K562 (cell line): ENCODE measurements at regions not wholly inside any gene's neighbourhood (a gene's known extent, or its start where the extent isn't known, plus 50 kb on each side); places are given as distances from the start of the nearest gene placed in this dataset.

Source experiments
- ATAC-seq: fragments of 200-7000 bp; cut with Tn5 transposase; 3 replicates; pipeline ENCODE4 v1.9.1; 2020; ENCODE audit warnings: moderate library complexity
- BruUV-seq: library from RNA; stranded (reverse); fragments of 400-500 nt; replicated peaks from 2 replicates; lab custom pipeline; 2021; lab: Mats Ljungman, UMichigan
- CTCF ChIA-PET: fragments of 300-600 bp; formaldehyde crosslinking; extraction: SDS; loops from one replicate; lab custom pipeline; 2021; ENCODE audit warnings: low intra/inter-chr PET ratio; lab: Yijun Ruan, JAX
- POLR2A ChIA-PET: fragments of 300-600, 350-650 bp; sonication (Branson Sonifier 250); formaldehyde crosslinking; extraction: SDS; loops from one replicate; lab custom pipeline; 2021; ENCODE audit warnings: antibody characterized with exemption, inconsistent platforms; lab: Yijun Ruan, JAX
- DNase-seq, 4 experiments: peaks; one replicate each; pipeline versions ENCODE4 v3.0.0 to v3.0.0-alpha.2; 2011 to 2018; ENCODE audit warnings: low spot score in 3 of 4, mixed read lengths in 3 of 4; ENCODE audit errors: extremely low read depth in 1 of 4
- FAIRE-seq: peaks from 2 replicates; lab custom pipeline; 2011; peaks lifted over from hg19 to GRCh38; lab: Jason Lieb, UNC
- H2AFZ ChIP-seq: 2 replicates; pipeline ENCODE4 v1.6.0; 2011; ENCODE audit warnings: low read depth, low read length, control low read depth, inconsistent platforms
- H3K27ac ChIP-seq: fragments of 200-600 bp; 3 replicates; pipeline ENCODE4 v1.8.0; 2011; ENCODE audit warnings: low read depth, mild to moderate bottlenecking, control low read depth, inconsistent platforms, low read length, moderate library complexity, mixed read lengths; ENCODE audit errors: extremely low read depth
- H3K27me3 ChIP-seq, 2 experiments: fragments of 300-600 bp in 1 of 2; 2 replicates in 1 of 2; 3 replicates in 1 of 2; pipeline versions ENCODE4 v1.6.0 to v1.8.0; 2011; ENCODE audit warnings: inconsistent platforms in 2 of 2, low read length in 2 of 2, mild to moderate bottlenecking in 1 of 2, mixed read lengths in 1 of 2, moderate library complexity in 1 of 2; ENCODE audit not compliant: control insufficient read depth in 2 of 2, insufficient read depth in 2 of 2
- H3K36me3 ChIP-seq: fragments of 300-600 bp; 3 replicates; pipeline ENCODE4 v1.8.0; 2011; ENCODE audit warnings: mild to moderate bottlenecking, low read length, inconsistent platforms; ENCODE audit not compliant: control insufficient read depth, insufficient read depth
- H3K4me1 ChIP-seq, 2 experiments: fragments of 200-600 bp in 1 of 2; replicated peaks in 1 of 2; 2 replicates in 1 of 2; 3 replicates in 1 of 2; pipeline versions ENCODE4 v1.5.1 to v1.8.0; 2011; ENCODE audit warnings: inconsistent platforms in 2 of 2, low read length in 2 of 2, mild to moderate bottlenecking in 1 of 2, mixed read lengths in 1 of 2, moderate library complexity in 1 of 2; ENCODE audit not compliant: control insufficient read depth in 2 of 2, insufficient read depth in 2 of 2
- H3K4me2 ChIP-seq: 2 replicates; pipeline ENCODE4 v1.6.1; 2011; ENCODE audit warnings: low read length, control low read depth, inconsistent platforms, mixed read lengths; ENCODE audit not compliant: insufficient read depth
- H3K4me3 ChIP-seq: fragments of 200-600 bp; sonication (generic), shearing (Covaris generic); 2 replicates; pipeline ENCODE4 v1.5.1; 2016; ENCODE audit warnings: control low read depth, inconsistent platforms
- H3K79me2 ChIP-seq: fragments of 200-600 bp; 3 replicates; pipeline ENCODE4 v1.8.0; 2011; ENCODE audit warnings: low read length, inconsistent platforms; ENCODE audit not compliant: control insufficient read depth, insufficient read depth
- H3K9ac ChIP-seq, 2 experiments: 2 replicates each; pipeline versions ENCODE4 v1.6.0 to v1.6.1; 2011; ENCODE audit warnings: low read depth in 2 of 2, low read length in 2 of 2, control low read depth in 1 of 2, inconsistent platforms in 1 of 2, mild to moderate bottlenecking in 1 of 2, mixed read lengths in 1 of 2; ENCODE audit not compliant: insufficient read depth in 1 of 2
- H3K9me1 ChIP-seq: one replicate; pipeline ENCODE4 v1.6.0; 2011; ENCODE audit warnings: inconsistent platforms, mild to moderate bottlenecking, low read length, moderate library complexity; ENCODE audit not compliant: control insufficient read depth, insufficient read depth
- H3K9me3 ChIP-seq: replicated peaks from 2 replicates; pipeline ENCODE4 v1.5.1; 2011; ENCODE audit warnings: low read depth, low read length, inconsistent platforms; ENCODE audit not compliant: control insufficient read depth, insufficient read depth
- H4K20me1 ChIP-seq: replicated peaks from 2 replicates; pipeline ENCODE4 v1.6.1; 2011; ENCODE audit warnings: low read length, inconsistent platforms, mixed read lengths; ENCODE audit not compliant: control insufficient read depth, insufficient read depth
- CSDE1 ChIP-seq, 2 experiments: fragments of 450-650 bp; IDR thresholded peaks; 2 replicates each; pipeline ENCODE4 v1.6.1; 2016; ENCODE audit warnings: mild to moderate bottlenecking in 1 of 2
- ETS2 ChIP-seq: IDR thresholded peaks from 2 replicates; pipeline ENCODE4 v1.6.1; 2016; ENCODE audit warnings: borderline replicate concordance, missing genetic modification characterization, mild to moderate bottlenecking, moderate library complexity, missing compliant biosample characterization; ENCODE audit not compliant: poor library complexity, severe bottlenecking
- HDGF ChIP-seq: fragments of 450-650 bp; IDR thresholded peaks from 2 replicates; pipeline ENCODE4 v1.6.1; 2016
- NFIX ChIP-seq: fragments of 250-450 bp; sonication (Bioruptor Pico); IDR thresholded peaks from 2 replicates; pipeline ENCODE4 v1.4.0; 2020; ENCODE audit warnings: low read depth, mild to moderate bottlenecking, moderate library complexity
- SP2 ChIP-seq: IDR thresholded peaks from 2 replicates; pipeline ENCODE4 v1.6.1; 2011; ENCODE audit warnings: mild to moderate bottlenecking, low read depth, low read length, moderate library complexity; ENCODE audit not compliant: poor library complexity, severe bottlenecking; ENCODE audit errors: extremely low read depth
- SRF ChIP-seq, 2 experiments: fragments of 250-450, 450-650 bp in 1 of 2; sonication (Bioruptor Pico) in 1 of 2; sonication (generic) in 1 of 2; formaldehyde crosslinking; IDR thresholded peaks; 2 replicates each; pipeline versions ENCODE4 v1.5.0 to v1.5.1; 2020 to 2022; ENCODE audit warnings: mild to moderate bottlenecking in 1 of 2, missing genetic modification reagents in 1 of 2
- TARDBP ChIP-seq: fragments of 450-650 bp; IDR thresholded peaks from 2 replicates; pipeline ENCODE4 v1.6.1; 2016
- YBX1 ChIP-seq: fragments of 450-650 bp; IDR thresholded peaks from 2 replicates; pipeline ENCODE4 v1.7.1; 2016; ENCODE audit warnings: mild to moderate bottlenecking
- ZBTB17 ChIP-seq: fragments of 450-650 bp; formaldehyde crosslinking; IDR thresholded peaks from 2 replicates; pipeline ENCODE4 v1.4.0; 2020; ENCODE audit warnings: mild to moderate bottlenecking
- ZNF174 ChIP-seq: fragments of 250-450 bp; sonication (Bioruptor Pico); IDR thresholded peaks from 2 replicates; pipeline ENCODE4 v1.4.0; 2020; ENCODE audit warnings: mild to moderate bottlenecking
- WGBS: fragments of 100-300 bp; shearing (Covaris generic); methylation state at CpG from one replicate; pipeline ENCODE4 v1.1.6; 2016; ENCODE audit warnings: low coverage, mixed read lengths; ENCODE audit not compliant: insufficient coverage; ENCODE audit errors: missing lambda C conversion rate; 5-methylcytosine and 5-hydroxymethylcytosine counted together
- in situ Hi-C: fragments of 300-500 bp; cut with MboI; formaldehyde crosslinking; loops from 4 replicates; pipeline ENCODE4 v1.15.0; 2018; ENCODE audit warnings: inconsistent platforms, mixed read lengths
- intact Hi-C: fragments of 100-400 bp; cut with micrococcal nuclease; formaldehyde crosslinking; loops from 2 replicates; pipeline ENCODE4 v1.14.2; 2022
- TF ChIP-seq, protein P1 (sequence below): fragments of 450-650 bp; IDR thresholded peaks from 2 replicates; pipeline ENCODE4 v1.6.1; 2016; ENCODE audit warnings: antibody characterized with exemption
- TF ChIP-seq, protein P2 (sequence below): fragments of 250-450 bp; sonication (Bioruptor Pico); IDR thresholded peaks from 2 replicates; pipeline ENCODE4 v1.4.0; 2020
- TF ChIP-seq, protein P3 (sequence below): fragments of 150-350 bp; IDR thresholded peaks from 2 replicates; pipeline ENCODE4 v1.6.1; 2014; ENCODE audit warnings: low read depth, mild to moderate bottlenecking, low read length, borderline replicate concordance

DNA sequence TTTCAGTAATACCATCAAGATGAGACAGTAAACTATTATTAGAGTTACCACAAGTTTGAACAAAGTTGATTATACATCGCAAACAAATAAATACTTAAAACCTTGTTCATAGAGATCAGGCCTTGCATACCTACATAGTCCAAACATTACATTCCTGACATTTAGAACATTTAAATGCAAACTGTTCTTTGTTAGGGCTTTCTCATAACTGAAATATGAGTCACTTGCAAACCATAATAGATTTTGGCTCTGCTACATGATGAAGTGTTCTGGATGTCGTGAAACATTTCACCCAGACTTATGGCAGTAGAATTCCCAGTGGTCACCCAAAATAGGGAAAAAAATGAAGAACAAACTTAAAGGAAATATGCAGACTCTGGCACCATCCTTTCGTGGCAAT, 75.0 kb downstream of the FAT4 start:
- DNase-seq (no peak), ATAC-seq (no peak), FAIRE-seq (no peak)
- POLR2A ChIA-PET: no interaction called here
- Histone ChIP-seq H3K27ac (no peak overlapping the region), H3K9me1 (no peaks in the 10 kb centered on the region), H3K4me1 (no peaks in the 10 kb centered on the region), H3K4me3 (no peak overlapping the region), H3K79me2 (no peaks in the 10 kb centered on the region), H4K20me1 (no peaks in the 10 kb centered on the region), H3K9me3 (no peaks in the 10 kb centered on the region), H3K27me3 (no peaks in the 10 kb centered on the region), H3K36me3 (no peaks in the 10 kb centered on the region), H3K4me2 (no peak overlapping the region), H2AFZ (no peak overlapping the region), H3K9ac (no peak overlapping the region)
- 3% methylated on average over 3 of the region's 3 CpGs for WGBS
- intact Hi-C loops: no loop called here
- in situ Hi-C loops: no loop called here
- CTCF ChIA-PET: no interaction called here
- no TSS peak for BruUV-seq
- TF ChIP-seq, protein P1, sequence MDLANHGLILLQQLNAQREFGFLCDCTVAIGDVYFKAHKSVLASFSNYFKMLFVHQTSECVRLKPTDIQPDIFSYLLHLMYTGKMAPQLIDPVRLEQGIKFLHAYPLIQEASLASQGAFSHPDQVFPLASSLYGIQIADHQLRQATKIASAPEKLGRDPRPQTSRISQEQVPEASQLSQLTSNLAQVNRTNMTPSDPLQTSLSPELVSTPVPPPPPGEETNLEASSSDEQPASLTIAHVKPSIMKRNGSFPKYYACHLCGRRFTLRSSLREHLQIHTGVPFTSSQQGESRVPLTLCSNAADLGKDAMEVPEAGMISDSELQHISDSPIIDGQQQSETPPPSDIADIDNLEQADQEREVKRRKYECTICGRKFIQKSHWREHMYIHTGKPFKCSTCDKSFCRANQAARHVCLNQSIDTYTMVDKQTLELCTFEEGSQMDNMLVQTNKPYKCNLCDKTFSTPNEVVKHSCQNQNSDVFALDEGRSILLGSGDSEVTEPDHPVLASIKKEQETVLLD: no peak
- no peak for TF ChIP-seq SP2
- no peak for TF ChIP-seq ZNF174
- no peak for TF ChIP-seq HDGF
- TF ChIP-seq, protein P2, sequence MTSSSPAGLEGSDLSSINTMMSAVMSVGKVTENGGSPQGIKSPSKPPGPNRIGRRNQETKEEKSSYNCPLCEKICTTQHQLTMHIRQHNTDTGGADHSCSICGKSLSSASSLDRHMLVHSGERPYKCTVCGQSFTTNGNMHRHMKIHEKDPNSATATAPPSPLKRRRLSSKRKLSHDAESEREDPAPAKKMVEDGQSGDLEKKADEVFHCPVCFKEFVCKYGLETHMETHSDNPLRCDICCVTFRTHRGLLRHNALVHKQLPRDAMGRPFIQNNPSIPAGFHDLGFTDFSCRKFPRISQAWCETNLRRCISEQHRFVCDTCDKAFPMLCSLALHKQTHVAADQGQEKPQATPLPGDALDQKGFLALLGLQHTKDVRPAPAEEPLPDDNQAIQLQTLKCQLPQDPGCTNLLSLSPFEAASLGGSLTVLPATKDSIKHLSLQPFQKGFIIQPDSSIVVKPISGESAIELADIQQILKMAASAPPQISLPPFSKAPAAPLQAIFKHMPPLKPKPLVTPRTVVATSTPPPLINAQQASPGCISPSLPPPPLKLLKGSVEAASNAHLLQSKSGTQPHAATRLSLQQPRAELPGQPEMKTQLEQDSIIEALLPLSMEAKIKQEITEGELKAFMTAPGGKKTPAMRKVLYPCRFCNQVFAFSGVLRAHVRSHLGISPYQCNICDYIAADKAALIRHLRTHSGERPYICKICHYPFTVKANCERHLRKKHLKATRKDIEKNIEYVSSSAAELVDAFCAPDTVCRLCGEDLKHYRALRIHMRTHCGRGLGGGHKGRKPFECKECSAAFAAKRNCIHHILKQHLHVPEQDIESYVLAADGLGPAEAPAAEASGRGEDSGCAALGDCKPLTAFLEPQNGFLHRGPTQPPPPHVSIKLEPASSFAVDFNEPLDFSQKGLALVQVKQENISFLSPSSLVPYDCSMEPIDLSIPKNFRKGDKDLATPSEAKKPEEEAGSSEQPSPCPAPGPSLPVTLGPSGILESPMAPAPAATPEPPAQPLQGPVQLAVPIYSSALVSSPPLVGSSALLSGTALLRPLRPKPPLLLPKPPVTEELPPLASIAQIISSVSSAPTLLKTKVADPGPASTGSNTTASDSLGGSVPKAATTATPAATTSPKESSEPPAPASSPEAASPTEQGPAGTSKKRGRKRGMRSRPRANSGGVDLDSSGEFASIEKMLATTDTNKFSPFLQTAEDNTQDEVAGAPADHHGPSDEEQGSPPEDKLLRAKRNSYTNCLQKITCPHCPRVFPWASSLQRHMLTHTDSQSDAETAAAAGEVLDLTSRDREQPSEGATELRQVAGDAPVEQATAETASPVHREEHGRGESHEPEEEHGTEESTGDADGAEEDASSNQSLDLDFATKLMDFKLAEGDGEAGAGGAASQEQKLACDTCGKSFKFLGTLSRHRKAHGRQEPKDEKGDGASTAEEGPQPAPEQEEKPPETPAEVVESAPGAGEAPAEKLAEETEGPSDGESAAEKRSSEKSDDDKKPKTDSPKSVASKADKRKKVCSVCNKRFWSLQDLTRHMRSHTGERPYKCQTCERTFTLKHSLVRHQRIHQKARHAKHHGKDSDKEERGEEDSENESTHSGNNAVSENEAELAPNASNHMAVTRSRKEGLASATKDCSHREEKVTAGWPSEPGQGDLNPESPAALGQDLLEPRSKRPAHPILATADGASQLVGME (CRISPR knock-in tag): no peak
- no peak for TF ChIP-seq CSDE1 (IDR thresholded peaks at IDR 0.05)
- TF ChIP-seq NFIX (CRISPR knock-in tag): no peak
- no peak for TF ChIP-seq SRF (CRISPR knock-in tag; IDR thresholded peaks at IDR 0.05)
- no peak for TF ChIP-seq ZBTB17 (CRISPR knock-in tag)
- no peak for TF ChIP-seq ETS2
- no peak for TF ChIP-seq TARDBP
- TF ChIP-seq, protein P3, sequence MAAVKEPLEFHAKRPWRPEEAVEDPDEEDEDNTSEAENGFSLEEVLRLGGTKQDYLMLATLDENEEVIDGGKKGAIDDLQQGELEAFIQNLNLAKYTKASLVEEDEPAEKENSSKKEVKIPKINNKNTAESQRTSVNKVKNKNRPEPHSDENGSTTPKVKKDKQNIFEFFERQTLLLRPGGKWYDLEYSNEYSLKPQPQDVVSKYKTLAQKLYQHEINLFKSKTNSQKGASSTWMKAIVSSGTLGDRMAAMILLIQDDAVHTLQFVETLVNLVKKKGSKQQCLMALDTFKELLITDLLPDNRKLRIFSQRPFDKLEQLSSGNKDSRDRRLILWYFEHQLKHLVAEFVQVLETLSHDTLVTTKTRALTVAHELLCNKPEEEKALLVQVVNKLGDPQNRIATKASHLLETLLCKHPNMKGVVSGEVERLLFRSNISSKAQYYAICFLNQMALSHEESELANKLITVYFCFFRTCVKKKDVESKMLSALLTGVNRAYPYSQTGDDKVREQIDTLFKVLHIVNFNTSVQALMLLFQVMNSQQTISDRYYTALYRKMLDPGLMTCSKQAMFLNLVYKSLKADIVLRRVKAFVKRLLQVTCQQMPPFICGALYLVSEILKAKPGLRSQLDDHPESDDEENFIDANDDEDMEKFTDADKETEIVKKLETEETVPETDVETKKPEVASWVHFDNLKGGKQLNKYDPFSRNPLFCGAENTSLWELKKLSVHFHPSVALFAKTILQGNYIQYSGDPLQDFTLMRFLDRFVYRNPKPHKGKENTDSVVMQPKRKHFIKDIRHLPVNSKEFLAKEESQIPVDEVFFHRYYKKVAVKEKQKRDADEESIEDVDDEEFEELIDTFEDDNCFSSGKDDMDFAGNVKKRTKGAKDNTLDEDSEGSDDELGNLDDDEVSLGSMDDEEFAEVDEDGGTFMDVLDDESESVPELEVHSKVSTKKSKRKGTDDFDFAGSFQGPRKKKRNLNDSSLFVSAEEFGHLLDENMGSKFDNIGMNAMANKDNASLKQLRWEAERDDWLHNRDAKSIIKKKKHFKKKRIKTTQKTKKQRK: no peak
- TF ChIP-seq YBX1: no peak
